Endothelial cell of umbilical vein (primary cell): ENCODE measurements at regions not wholly inside any gene's neighbourhood (a gene's known extent, or its start where the extent isn't known, plus 50 kb on each side); places are given as distances from the start of the nearest gene placed in this dataset.

Experiments
- BruUV-seq: library from RNA; stranded (reverse); fragments of 400-500 nt; replicated peaks from 2 replicates; lab custom pipeline; 2021; lab: Mats Ljungman, UMichigan
- CTCF ChIA-PET: fragments of 300-600, 350-600 bp; sonication (Branson Sonifier 250); formaldehyde crosslinking; loops from one replicate; lab custom pipeline; 2021; ENCODE audit warnings: antibody characterized with exemption, inconsistent platforms; lab: Charles Lee
- POLR2A ChIA-PET: fragments of 300-600, 350-600 bp; sonication (Branson Sonifier 250); formaldehyde crosslinking; loops from one replicate; lab custom pipeline; 2021; ENCODE audit warnings: antibody characterized with exemption, inconsistent platforms; lab: Charles Lee
- DNase-seq: peaks from one replicate; pipeline ENCODE4 v3.0.0-alpha.2; 2011; ENCODE audit warnings: low read depth, low spot score
- FAIRE-seq: peaks from 2 replicates; lab custom pipeline; 2011; peaks lifted over from hg19 to GRCh38; lab: Jason Lieb, UNC
- H2AFZ ChIP-seq: 2 replicates; pipeline ENCODE4 v1.6.0; 2012; ENCODE audit warnings: low read depth, low read length, control low read depth, inconsistent platforms
- H3K27ac ChIP-seq: 2 replicates; pipeline ENCODE4 v1.5.1; 2011; ENCODE audit warnings: low read depth, mild to moderate bottlenecking, control low read depth, low read length, moderate library complexity; ENCODE audit not compliant: insufficient read depth
- H3K27me3 ChIP-seq, 2 experiments: 2 replicates each; pipeline versions ENCODE4 v1.6.0 to v1.6.1; 2011; ENCODE audit warnings: low read length in 2 of 2, mixed read lengths in 1 of 2; ENCODE audit not compliant: control insufficient read depth in 2 of 2, insufficient read depth in 2 of 2
- H3K36me3 ChIP-seq, 2 experiments: 2 replicates in 1 of 2; 3 replicates in 1 of 2; pipeline ENCODE4 v1.5.1; 2011; ENCODE audit warnings: low read length in 2 of 2, mild to moderate bottlenecking in 1 of 2, moderate library complexity in 1 of 2; ENCODE audit not compliant: control insufficient read depth in 2 of 2, insufficient read depth in 2 of 2; ENCODE audit errors: extremely low read depth in 1 of 2
- H3K4me1 ChIP-seq: 3 replicates; pipeline ENCODE4 v1.5.1; 2011; ENCODE audit warnings: mild to moderate bottlenecking, low read length; ENCODE audit not compliant: control insufficient read depth, insufficient read depth; ENCODE audit errors: extremely low read depth
- H3K4me2 ChIP-seq: 2 replicates; pipeline ENCODE4 v1.6.1; 2011; ENCODE audit warnings: low read length, control low read depth, mixed read lengths; ENCODE audit not compliant: insufficient read depth
- H3K4me3 ChIP-seq, 3 experiments: fragments of 200-600 bp in 1 of 3; sonication (generic), shearing (Covaris generic) in 1 of 3; replicated peaks in 1 of 3; 2 replicates each; pipeline ENCODE4 v1.5.1; 2011 to 2016; ENCODE audit warnings: control low read depth in 3 of 3, low read length in 3 of 3, mild to moderate bottlenecking in 2 of 3, inconsistent platforms in 1 of 3, low read depth in 1 of 3, moderate library complexity in 1 of 3; ENCODE audit not compliant: insufficient read depth in 1 of 3
- H3K79me2 ChIP-seq: 2 replicates; pipeline ENCODE4 v1.6.0; 2012; ENCODE audit warnings: low read length, inconsistent platforms; ENCODE audit not compliant: control insufficient read depth, insufficient read depth
- H3K9ac ChIP-seq: replicated peaks from 2 replicates; pipeline ENCODE3; 2011; ENCODE audit warnings: low read length, control low read depth; ENCODE audit not compliant: insufficient read depth; ENCODE audit errors: extremely low read depth
- H3K9me1 ChIP-seq: replicated peaks from 3 replicates; pipeline ENCODE4 v1.6.0; 2011; ENCODE audit warnings: mild to moderate bottlenecking, low read length; ENCODE audit not compliant: control insufficient read depth, insufficient read depth; ENCODE audit errors: extremely low read depth
- H3K9me3 ChIP-seq: replicated peaks from 2 replicates; pipeline ENCODE4 v1.5.1; 2012; ENCODE audit warnings: low read length, inconsistent platforms; ENCODE audit not compliant: control insufficient read depth, insufficient read depth
- H4K20me1 ChIP-seq: replicated peaks from 2 replicates; pipeline ENCODE3; 2011; ENCODE audit warnings: mild to moderate bottlenecking, low read length; ENCODE audit not compliant: control insufficient read depth, insufficient read depth; ENCODE audit errors: extremely low read depth
- EZH2 ChIP-seq: IDR thresholded peaks from 2 replicates; pipeline ENCODE4 v1.6.1; 2012; ENCODE audit warnings: borderline replicate concordance, low read depth, mild to moderate bottlenecking, moderate library complexity, low read length, inconsistent platforms; ENCODE audit not compliant: severe bottlenecking
- FOS ChIP-seq: IDR thresholded peaks from 2 replicates; pipeline ENCODE4 v1.6.1; 2011; ENCODE audit warnings: mild to moderate bottlenecking, low read length, moderate library complexity, borderline replicate concordance; ENCODE audit not compliant: insufficient read depth
- GATA2 ChIP-seq: IDR thresholded peaks from 2 replicates; pipeline ENCODE4 v1.7.0; 2011; ENCODE audit warnings: low read depth, mild to moderate bottlenecking, moderate library complexity, mixed read lengths, low read length; ENCODE audit not compliant: insufficient read length, insufficient read depth
- JUN ChIP-seq: IDR thresholded peaks from 2 replicates; pipeline ENCODE4 v1.6.1; 2011; ENCODE audit warnings: borderline replicate concordance, low read depth; ENCODE audit not compliant: insufficient read length, insufficient read depth
- MYC ChIP-seq: IDR thresholded peaks from one replicate; pipeline ENCODE4 v1.6.1; 2011; ENCODE audit warnings: mild to moderate bottlenecking, low read depth, low read length
- POLR2A ChIP-seq: IDR thresholded peaks from 2 replicates; pipeline ENCODE4 v1.6.1; 2012; ENCODE audit warnings: low read depth, mild to moderate bottlenecking, control low read depth, low read length
- POLR2AphosphoS5 ChIP-seq: IDR thresholded peaks from 2 replicates; pipeline ENCODE4 v1.6.1; 2012; ENCODE audit warnings: low read depth, mild to moderate bottlenecking, control low read depth, low read length, moderate library complexity; ENCODE audit not compliant: insufficient read depth
- dilution Hi-C: fragments of 300-500 bp; cut with MboI; formaldehyde crosslinking; loops from one replicate; pipeline ENCODE4 v1.15.0; 2019; ENCODE audit warnings: low sequenced_read_pairs; ENCODE audit not compliant: extremely low pct_ligation_motif_present
- intact Hi-C: fragments of 100-400 bp; cut with micrococcal nuclease; formaldehyde crosslinking; loops from one replicate; pipeline ENCODE4 v1.10.0; 2022
- TF ChIP-seq, protein P1 (sequence below): IDR thresholded peaks from 2 replicates; pipeline ENCODE4 v1.6.1; 2011; ENCODE audit not compliant: insufficient read depth, insufficient read length
- TF ChIP-seq, protein P2 (sequence below), 2 donors: IDR thresholded peaks; 1 replicate in 1 of 2; 2 replicates in 1 of 2; pipeline ENCODE4 v1.5.1; 2011; ENCODE audit warnings: low read length in 2 of 2, mild to moderate bottlenecking in 2 of 2, moderate library complexity in 2 of 2, control low read depth in 1 of 2, inconsistent platforms in 1 of 2, low read depth in 1 of 2; ENCODE audit not compliant: insufficient read depth in 1 of 2; ENCODE audit errors: extremely low read depth in 1 of 2

DNA sequence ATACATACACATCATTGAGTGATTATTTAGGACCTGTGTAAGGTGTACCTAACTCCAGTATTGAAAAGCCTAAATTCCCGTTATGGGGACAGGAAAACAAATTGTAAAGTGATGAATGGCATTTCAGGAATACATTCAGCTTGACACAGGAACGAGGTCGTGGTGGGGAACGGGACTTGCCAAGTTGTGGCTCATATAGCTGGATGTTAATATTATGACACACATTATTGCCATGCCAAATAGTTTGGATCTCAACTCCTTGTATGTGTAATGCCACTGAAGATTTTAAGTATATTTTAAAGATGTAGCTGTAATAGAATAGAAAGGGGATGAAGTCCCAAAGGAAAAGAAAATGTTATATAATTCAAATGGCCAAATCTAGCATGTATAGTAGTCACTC, 227.2 kb upstream of the GOLIM4 start:
- intact Hi-C loops = no loop called here
- Histone ChIP-seq H3K4me3 (no peak overlapping the region), H3K27ac (no peak overlapping the region), H3K27me3 (no peaks in the 10 kb centered on the region), H4K20me1 (no peaks in the 10 kb centered on the region), H3K79me2 (no peaks in the 10 kb centered on the region), H2AFZ (no peak overlapping the region), H3K36me3 (no peaks in the 10 kb centered on the region), H3K9me1 (no peaks in the 10 kb centered on the region), H3K4me1 (no peaks in the 10 kb centered on the region), H3K9ac (no peak overlapping the region), H3K9me3 (no peaks in the 10 kb centered on the region), H3K4me2 (no peak overlapping the region)
- DNase-seq = no peak
- no peak for TF ChIP-seq MYC
- TF ChIP-seq, protein P1, sequence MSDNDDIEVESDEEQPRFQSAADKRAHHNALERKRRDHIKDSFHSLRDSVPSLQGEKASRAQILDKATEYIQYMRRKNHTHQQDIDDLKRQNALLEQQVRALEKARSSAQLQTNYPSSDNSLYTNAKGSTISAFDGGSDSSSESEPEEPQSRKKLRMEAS = no peak
- TF ChIP-seq POLR2A = no peak
- TF ChIP-seq, protein P2, sequence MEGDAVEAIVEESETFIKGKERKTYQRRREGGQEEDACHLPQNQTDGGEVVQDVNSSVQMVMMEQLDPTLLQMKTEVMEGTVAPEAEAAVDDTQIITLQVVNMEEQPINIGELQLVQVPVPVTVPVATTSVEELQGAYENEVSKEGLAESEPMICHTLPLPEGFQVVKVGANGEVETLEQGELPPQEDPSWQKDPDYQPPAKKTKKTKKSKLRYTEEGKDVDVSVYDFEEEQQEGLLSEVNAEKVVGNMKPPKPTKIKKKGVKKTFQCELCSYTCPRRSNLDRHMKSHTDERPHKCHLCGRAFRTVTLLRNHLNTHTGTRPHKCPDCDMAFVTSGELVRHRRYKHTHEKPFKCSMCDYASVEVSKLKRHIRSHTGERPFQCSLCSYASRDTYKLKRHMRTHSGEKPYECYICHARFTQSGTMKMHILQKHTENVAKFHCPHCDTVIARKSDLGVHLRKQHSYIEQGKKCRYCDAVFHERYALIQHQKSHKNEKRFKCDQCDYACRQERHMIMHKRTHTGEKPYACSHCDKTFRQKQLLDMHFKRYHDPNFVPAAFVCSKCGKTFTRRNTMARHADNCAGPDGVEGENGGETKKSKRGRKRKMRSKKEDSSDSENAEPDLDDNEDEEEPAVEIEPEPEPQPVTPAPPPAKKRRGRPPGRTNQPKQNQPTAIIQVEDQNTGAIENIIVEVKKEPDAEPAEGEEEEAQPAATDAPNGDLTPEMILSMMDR (IDR thresholded peaks at IDR 0.05; ENCODE audit: extremely low read depth in 1 of 2, insufficient read depth in 1 of 2, low read depth in 1 of 2, low read length in 2 of 2) = no peak
- no peak for TF ChIP-seq GATA2
- no peak for TF ChIP-seq EZH2
- no peak for TF ChIP-seq JUN
- no peak for TF ChIP-seq FOS
- TF ChIP-seq POLR2AphosphoS5 = no peak
- BruUV-seq = no TSS peak
- ChIA-PET CTCF (no interaction called here), POLR2A (no interaction called here)
- FAIRE-seq = no peak
- dilution Hi-C loops = no loop called here
